ENCODE measurements at regions not wholly inside any gene's neighbourhood (a gene's known extent, or its start where the extent isn't known, plus 50 kb on each side); places are given as distances from the start of the nearest gene placed in this dataset.

GRCh38 chr3:176574786-176575185 is 622.5 kb downstream of the TBL1XR1 start:
- H3K9ac ChIP-seq: no peak overlapping the region
- no peak overlapping the region for H3K4me3 ChIP-seq
- no peak overlapping the region for H3K27ac ChIP-seq
- H4K20me1 ChIP-seq (ENCODE audit: insufficient read depth): no peaks in the 10 kb centered on the region
- no peaks in the 10 kb centered on the region; the same call in 1 of the 2 replicates for H3K9me2 ChIP-seq (ENCODE audit: insufficient read depth)
- no peaks in the 10 kb centered on the region for H3K36me3 ChIP-seq (ENCODE audit: low read depth)
- H3K4me1 ChIP-seq (ENCODE audit: insufficient read depth): peaks cover 13% of the 10 kb centered on the region
- no peak for TF ChIP-seq EZH2phosphoT487 (IDR thresholded peaks at IDR 0.05; ENCODE audit: insufficient read depth, low read depth)
- no peak for TF ChIP-seq EZH2 (IDR thresholded peaks at IDR 0.05; ENCODE audit: insufficient read depth, poor library complexity, severe bottlenecking)
- DNase-seq: peak; percentile 7
- no peak overlapping the region for H2AFZ ChIP-seq
- no peaks in the 10 kb centered on the region for H3K79me2 ChIP-seq (ENCODE audit: insufficient read depth)
- no peak overlapping the region for H3K4me2 ChIP-seq (ENCODE audit: unreplicated experiment)
- no peaks in the 10 kb centered on the region for H3K27me3 ChIP-seq (replicated peaks; ENCODE audit: insufficient read depth)
- peaks cover 9% of the 10 kb centered on the region for H3F3A ChIP-seq (ENCODE audit: insufficient read depth)
- no peaks in the 10 kb centered on the region for H3K9me3 ChIP-seq (ENCODE audit: low read depth)
- in situ Hi-C loops (cut with MboI): no loop called here
- 0 to 6% methylated on average over 1 of the region's 1 CpG for WGBS, 2 experiments (ENCODE audit: low coverage in 1 of 2, low lambda C conversion rate in 2 of 2, missing lambda C conversion rate in 2 of 2)

- Histone ChIP-seq H3K9me2 (ENCODE audit: insufficient read depth) (no peaks in the 10 kb centered on the region; the same call in none of the 2 replicates), H3K79me2 (ENCODE audit: insufficient read depth) (no peaks in the 10 kb centered on the region), H3K4me1 (ENCODE audit: insufficient read depth) (peaks cover 6% of the 10 kb centered on the region), H3K27ac (no peak overlapping the region), H3K36me3 (ENCODE audit: low read depth) (no peaks in the 10 kb centered on the region), H3K27me3 (replicated peaks; ENCODE audit: insufficient read depth) (no peaks in the 10 kb centered on the region), H4K20me1 (ENCODE audit: insufficient read depth) (no peaks in the 10 kb centered on the region), H3K9ac (no peak overlapping the region), H3F3A (ENCODE audit: insufficient read depth) (no peaks in the 10 kb centered on the region), H2AFZ (no peak overlapping the region), H3K4me2 (ENCODE audit: unreplicated experiment) (no peak overlapping the region), H3K9me3 (ENCODE audit: low read depth) (no peaks in the 10 kb centered on the region), H3K4me3 (no peak overlapping the region)
- in situ Hi-C loops (cut with MboI): no loop called here
- TF ChIP-seq EZH2phosphoT487 (IDR thresholded peaks at IDR 0.05; ENCODE audit: insufficient read depth, low read depth) (no peak), EZH2 (IDR thresholded peaks at IDR 0.05; ENCODE audit: insufficient read depth, poor library complexity, severe bottlenecking) (no peak)
- no peak for DNase-seq
- 86 to 87% methylated on average over 6 of the region's 6 CpGs for WGBS, 2 experiments (ENCODE audit: low coverage in 1 of 2, low lambda C conversion rate in 2 of 2, missing lambda C conversion rate in 2 of 2)
Observed at GRCh38 chr3:176571926-176572325, 625.4 kb downstream of the TBL1XR1 start.

- TF ChIP-seq EZH2 (IDR thresholded peaks at IDR 0.05; ENCODE audit: insufficient read depth, poor library complexity, severe bottlenecking): no peak
- TF ChIP-seq EZH2phosphoT487 (IDR thresholded peaks at IDR 0.05; ENCODE audit: insufficient read depth, low read depth): no peak
- Histone ChIP-seq H3K4me3 (no peak overlapping the region), H3K9me2 (ENCODE audit: insufficient read depth) (no peaks in the 10 kb centered on the region; the same call in none of the 2 replicates), H4K20me1 (ENCODE audit: insufficient read depth) (no peaks in the 10 kb centered on the region), H3K4me1 (ENCODE audit: insufficient read depth) (peaks cover 6% of the 10 kb centered on the region), H3K9me3 (ENCODE audit: low read depth) (no peaks in the 10 kb centered on the region), H3K79me2 (ENCODE audit: insufficient read depth) (no peaks in the 10 kb centered on the region), H3K4me2 (ENCODE audit: unreplicated experiment) (no peak overlapping the region), H3K27ac (no peak overlapping the region), H2AFZ (no peak overlapping the region), H3K9ac (no peak overlapping the region), H3F3A (ENCODE audit: insufficient read depth) (no peaks in the 10 kb centered on the region), H3K27me3 (replicated peaks; ENCODE audit: insufficient read depth) (no peaks in the 10 kb centered on the region), H3K36me3 (ENCODE audit: low read depth) (no peaks in the 10 kb centered on the region)
- WGBS, 2 experiments (ENCODE audit: low coverage in 1 of 2, low lambda C conversion rate in 2 of 2, missing lambda C conversion rate in 2 of 2): 68 to 77% methylated on average over 5 of the region's 5 CpGs
- no peak for DNase-seq
- in situ Hi-C loops (cut with MboI): no loop called here
Observed at GRCh38 chr3:176570992-176571391, 626.3 kb downstream of the TBL1XR1 start.

- 36 to 43% methylated on average over 3 of the region's 3 CpGs for WGBS, 2 experiments (ENCODE audit: low coverage in 1 of 2, low lambda C conversion rate in 2 of 2, missing lambda C conversion rate in 2 of 2)
- Histone ChIP-seq H3F3A (ENCODE audit: insufficient read depth) (no peaks in the 10 kb centered on the region), H4K20me1 (ENCODE audit: insufficient read depth) (no peaks in the 10 kb centered on the region), H3K4me2 (ENCODE audit: unreplicated experiment) (no peak overlapping the region), H3K4me1 (ENCODE audit: insufficient read depth) (no peaks in the 10 kb centered on the region), H3K9me3 (ENCODE audit: low read depth) (no peaks in the 10 kb centered on the region), H3K9me2 (ENCODE audit: insufficient read depth) (no peaks in the 10 kb centered on the region; the same call in 1 of the 2 replicates), H3K27ac (no peak overlapping the region), H3K27me3 (replicated peaks; ENCODE audit: insufficient read depth) (no peaks in the 10 kb centered on the region), H3K79me2 (ENCODE audit: insufficient read depth) (no peaks in the 10 kb centered on the region), H3K4me3 (no peak overlapping the region), H2AFZ (no peak overlapping the region), H3K36me3 (ENCODE audit: low read depth) (no peaks in the 10 kb centered on the region), H3K9ac (no peak overlapping the region)
- in situ Hi-C loops (cut with MboI): no loop called here
- no peak for DNase-seq
- no peak for TF ChIP-seq EZH2phosphoT487 (IDR thresholded peaks at IDR 0.05; ENCODE audit: insufficient read depth, low read depth)
- no peak for TF ChIP-seq EZH2 (IDR thresholded peaks at IDR 0.05; ENCODE audit: insufficient read depth, poor library complexity, severe bottlenecking)
Observed at GRCh38 chr3:176568189-176568588, 629.1 kb downstream of the TBL1XR1 start.

- Histone ChIP-seq H3K4me2 (ENCODE audit: unreplicated experiment) (no peak overlapping the region), H2AFZ (no peak overlapping the region), H3K4me3 (no peak overlapping the region), H3K4me1 (ENCODE audit: insufficient read depth) (no peaks in the 10 kb centered on the region), H3F3A (ENCODE audit: insufficient read depth) (no peaks in the 10 kb centered on the region), H4K20me1 (ENCODE audit: insufficient read depth) (no peaks in the 10 kb centered on the region), H3K9ac (no peak overlapping the region), H3K27ac (no peak overlapping the region), H3K27me3 (replicated peaks; ENCODE audit: insufficient read depth) (no peaks in the 10 kb centered on the region), H3K36me3 (ENCODE audit: low read depth) (no peaks in the 10 kb centered on the region), H3K9me3 (ENCODE audit: low read depth) (no peaks in the 10 kb centered on the region), H3K9me2 (ENCODE audit: insufficient read depth) (no peaks in the 10 kb centered on the region; the same call in 1 of the 2 replicates), H3K79me2 (ENCODE audit: insufficient read depth) (no peaks in the 10 kb centered on the region)
- DNase-seq: no peak
- in situ Hi-C loops (cut with MboI): no loop called here
- WGBS, 2 experiments (ENCODE audit: low coverage in 1 of 2, low lambda C conversion rate in 2 of 2, missing lambda C conversion rate in 2 of 2): 24 to 43% methylated on average over 2 of the region's 2 CpGs
- TF ChIP-seq EZH2 (IDR thresholded peaks at IDR 0.05; ENCODE audit: insufficient read depth, poor library complexity, severe bottlenecking): no peak
- TF ChIP-seq EZH2phosphoT487 (IDR thresholded peaks at IDR 0.05; ENCODE audit: insufficient read depth, low read depth): no peak
Observed at GRCh38 chr3:176566757-176567156, 630.5 kb downstream of the TBL1XR1 start.
